GM20000 (cell line): ENCODE measurements at regions not wholly inside any gene's neighbourhood (a gene's known extent, or its start where the extent isn't known, plus 50 kb on each side); places are given as distances from the start of the nearest gene placed in this dataset.

Source experiments
- DNase-seq: peaks from one replicate; pipeline ENCODE4 v3.0.0; 2012; ENCODE audit warnings: low spot score
- TF ChIP-seq, protein P1 (sequence below): IDR thresholded peaks from 2 replicates; pipeline ENCODE4 v1.5.1; 2012; ENCODE audit warnings: mild to moderate bottlenecking, control low read depth; ENCODE audit errors: extremely low read depth, missing control alignments

DNA sequence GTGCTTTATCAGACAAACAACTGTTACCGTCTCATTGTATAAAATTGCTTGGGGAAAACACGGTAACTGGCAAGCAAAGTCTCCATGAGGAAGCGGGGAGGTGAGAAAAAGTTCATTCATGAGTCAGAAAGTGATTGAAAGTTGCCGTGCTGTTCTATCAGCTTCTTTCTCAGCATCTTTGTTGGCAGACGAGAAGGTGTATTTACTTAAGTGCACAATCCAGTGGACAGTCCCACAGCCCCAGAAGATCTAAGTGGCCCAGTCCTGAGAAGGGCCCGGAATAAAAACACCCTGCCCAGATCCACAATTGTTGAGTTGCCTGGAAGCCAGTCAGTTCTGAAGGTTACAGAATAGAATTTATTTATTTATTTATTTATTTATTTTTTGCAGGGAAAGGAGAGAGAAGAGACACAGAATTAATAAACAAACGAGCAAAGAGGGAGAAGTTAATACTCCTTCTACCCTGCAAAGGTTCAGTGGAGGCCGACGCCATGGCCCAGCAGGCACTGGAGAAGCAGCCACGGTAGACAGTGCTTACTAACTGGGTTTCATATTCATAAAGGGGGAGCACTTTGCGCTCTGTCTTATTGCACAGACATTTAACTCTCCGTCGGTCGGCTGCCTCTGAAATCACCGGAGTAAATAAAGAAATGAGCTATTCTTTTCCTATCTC is 676.0 kb upstream of the SALL3 start:
- TF ChIP-seq, protein P1, sequence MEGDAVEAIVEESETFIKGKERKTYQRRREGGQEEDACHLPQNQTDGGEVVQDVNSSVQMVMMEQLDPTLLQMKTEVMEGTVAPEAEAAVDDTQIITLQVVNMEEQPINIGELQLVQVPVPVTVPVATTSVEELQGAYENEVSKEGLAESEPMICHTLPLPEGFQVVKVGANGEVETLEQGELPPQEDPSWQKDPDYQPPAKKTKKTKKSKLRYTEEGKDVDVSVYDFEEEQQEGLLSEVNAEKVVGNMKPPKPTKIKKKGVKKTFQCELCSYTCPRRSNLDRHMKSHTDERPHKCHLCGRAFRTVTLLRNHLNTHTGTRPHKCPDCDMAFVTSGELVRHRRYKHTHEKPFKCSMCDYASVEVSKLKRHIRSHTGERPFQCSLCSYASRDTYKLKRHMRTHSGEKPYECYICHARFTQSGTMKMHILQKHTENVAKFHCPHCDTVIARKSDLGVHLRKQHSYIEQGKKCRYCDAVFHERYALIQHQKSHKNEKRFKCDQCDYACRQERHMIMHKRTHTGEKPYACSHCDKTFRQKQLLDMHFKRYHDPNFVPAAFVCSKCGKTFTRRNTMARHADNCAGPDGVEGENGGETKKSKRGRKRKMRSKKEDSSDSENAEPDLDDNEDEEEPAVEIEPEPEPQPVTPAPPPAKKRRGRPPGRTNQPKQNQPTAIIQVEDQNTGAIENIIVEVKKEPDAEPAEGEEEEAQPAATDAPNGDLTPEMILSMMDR: no peak

DNA sequence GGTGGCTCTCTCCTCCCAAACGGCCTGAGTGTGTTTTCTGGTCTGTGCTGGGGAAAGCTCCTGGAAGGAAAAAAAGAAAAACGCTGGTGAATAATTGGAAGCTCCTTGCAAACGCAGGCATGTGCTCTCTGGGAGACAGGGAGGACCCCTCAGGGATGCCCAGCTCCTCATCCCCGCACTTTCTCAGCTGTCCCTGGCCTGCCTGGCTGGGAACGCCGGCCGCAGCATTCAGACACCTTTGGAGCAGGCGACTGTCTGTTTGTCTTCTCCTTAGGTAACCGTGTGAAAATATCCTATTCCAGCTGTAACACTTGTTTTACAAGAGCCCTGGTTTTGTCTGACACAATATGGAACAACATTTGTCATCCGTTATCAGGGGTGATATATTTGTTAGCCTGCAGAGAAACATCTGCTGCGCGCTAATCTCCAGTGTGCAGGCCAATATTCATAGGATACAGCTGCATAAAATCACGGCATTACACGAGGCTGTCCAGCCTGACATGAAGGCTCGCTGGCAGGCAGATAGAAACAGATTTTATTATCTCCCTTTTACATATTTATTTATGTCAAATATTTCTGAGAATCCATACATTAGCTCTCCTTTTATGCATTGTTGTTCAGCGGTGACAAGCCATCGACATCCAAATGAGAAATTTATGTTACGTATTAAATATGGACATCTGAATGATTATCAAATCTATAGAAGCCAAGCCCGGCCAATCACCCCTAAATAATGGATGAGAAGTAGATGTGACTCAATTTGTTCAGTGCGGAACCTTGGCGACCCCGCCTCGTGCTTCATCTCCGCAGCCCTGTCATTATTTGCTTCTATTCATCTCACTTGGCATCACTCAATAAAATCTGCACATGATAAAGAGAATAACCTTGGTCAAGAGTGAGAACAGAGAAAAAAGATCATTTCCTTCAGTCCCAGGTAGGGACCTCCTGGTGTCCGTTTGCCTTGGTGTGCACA is 675.1 kb upstream of the SALL3 start:
- TF ChIP-seq, protein P1: no peak
- DNase-seq: no peak

More for the DNA sequence above, 676.0 kb upstream of the SALL3 start:
- no peak for DNase-seq

DNA sequence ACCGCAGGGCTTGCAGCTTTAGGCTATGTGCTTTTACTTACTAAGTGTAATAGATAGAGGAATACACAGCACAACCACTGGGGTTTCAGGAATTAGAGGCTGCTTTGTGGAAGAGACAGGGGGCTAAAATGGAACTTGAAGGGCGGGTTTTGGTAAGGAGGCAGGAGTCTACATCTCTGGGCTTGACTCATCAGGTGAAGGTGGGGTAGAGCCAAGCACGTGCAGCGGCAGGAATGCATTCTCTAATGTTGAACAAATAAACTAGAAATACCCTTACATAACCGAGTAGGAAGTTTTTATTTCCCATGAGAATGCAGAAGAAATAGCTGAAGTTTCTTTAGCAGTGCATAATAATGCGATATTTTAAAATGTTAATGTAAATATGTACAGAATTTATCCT is 673.8 kb upstream of the SALL3 start:
- TF ChIP-seq, protein P1: no peak
- no peak for DNase-seq

DNA sequence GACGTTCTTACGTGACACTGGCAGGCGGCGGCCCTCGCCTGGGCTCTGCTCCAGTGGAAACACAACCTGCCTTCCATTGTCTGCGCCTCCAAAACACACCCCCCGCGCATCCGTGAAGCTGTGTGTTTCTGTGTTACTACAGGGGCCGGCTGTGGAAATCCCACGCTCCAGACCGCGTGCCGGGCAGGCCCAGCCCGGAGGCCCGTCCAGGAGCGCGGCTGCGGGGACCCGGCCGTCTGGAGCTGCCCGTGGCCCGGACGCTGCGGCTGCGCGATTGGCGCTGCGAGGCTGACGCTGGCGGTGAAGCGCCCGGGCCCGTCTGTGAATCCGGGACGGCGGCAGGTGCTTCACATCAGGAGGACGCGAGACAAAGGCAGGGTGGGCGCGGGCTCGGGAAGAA is 670.3 kb upstream of the SALL3 start:
- DNase-seq: no peak
- TF ChIP-seq, protein P1: no peak

DNA sequence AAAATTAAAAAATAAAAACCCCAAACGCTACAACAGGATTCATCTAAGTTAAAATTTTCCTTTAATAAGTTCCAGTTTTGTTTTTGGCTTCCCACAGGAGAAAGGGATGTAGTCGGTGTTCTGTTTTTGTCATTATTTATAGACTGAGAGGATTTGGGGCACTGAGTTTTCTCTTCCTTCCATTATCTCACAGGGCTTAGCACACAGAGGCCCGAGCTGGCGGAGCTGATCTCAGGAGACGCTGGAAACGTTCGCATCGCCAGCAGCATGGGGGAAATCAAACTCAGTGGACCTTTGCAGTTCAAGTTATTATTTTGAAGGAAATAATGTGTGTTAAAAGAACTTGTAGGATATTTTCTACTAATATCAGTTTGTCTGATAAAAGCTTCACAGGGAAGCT is 669.7 kb upstream of the SALL3 start:
- DNase-seq: no peak
- TF ChIP-seq, protein P1: no peak

DNA sequence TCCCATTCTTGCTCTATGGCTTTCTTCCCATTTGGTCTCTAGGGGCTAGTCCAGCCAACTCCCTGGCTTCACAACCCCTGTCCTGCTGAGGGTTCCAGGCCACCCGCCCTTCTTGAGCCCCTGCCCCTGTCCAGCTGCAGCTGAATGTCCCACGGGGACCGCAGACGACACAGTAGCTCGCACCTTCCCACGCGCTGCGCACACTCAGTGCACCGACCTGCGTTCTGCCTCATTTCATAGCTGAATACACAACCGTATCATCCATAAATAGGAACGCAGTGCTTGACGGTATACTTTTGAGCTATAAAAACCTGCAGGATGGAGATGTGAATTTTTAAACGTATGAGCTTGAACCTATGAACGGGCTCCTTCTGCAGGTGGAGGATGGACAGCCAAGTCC is 660.4 kb upstream of the SALL3 start:
- DNase-seq: no peak
- TF ChIP-seq, protein P1: no peak

DNA sequence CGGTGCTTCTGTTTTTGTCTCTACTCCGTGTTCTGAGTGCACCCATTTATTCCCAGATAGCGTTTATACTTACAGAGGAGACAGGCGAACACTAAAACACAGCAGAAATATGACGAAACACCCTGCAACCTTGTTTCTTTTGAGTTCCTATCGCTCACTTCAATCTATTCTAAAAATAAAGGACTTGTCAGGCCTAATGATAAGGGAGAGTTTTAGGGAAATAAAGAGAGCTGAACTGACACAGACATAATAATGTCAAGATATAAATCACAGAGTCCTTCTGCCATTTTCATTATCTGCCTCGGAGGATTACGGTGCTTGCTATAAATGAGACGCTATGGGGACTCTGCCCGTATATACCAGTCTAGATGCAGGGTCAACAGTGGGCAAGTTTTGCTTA is 659.7 kb upstream of the SALL3 start:
- TF ChIP-seq, protein P1: no peak
- no peak for DNase-seq
